ENCODE measurements at regions not wholly inside any gene's neighbourhood (a gene's known extent, or its start where the extent isn't known, plus 50 kb on each side); places are given as distances from the start of the nearest gene placed in this dataset.

GRCh38 chrX:22397566-22397965, 124.9 kb downstream of the CBLL2 start:
- no peak for TF ChIP-seq ZSCAN29 (IDR thresholded peaks at IDR 0.05)
- TF ChIP-seq RFX5 (IDR thresholded peaks at IDR 0.05; ENCODE audit: low read depth, low read length), result no peak
- TF ChIP-seq CTCF (IDR thresholded peaks at IDR 0.05 in 2 of 3, conservative IDR thresholded peaks at IDR 0.05 in 1 of 3; ENCODE audit: control insufficient read depth in 2 of 3, extremely low read depth in 1 of 3, insufficient read depth in 1 of 3, low read depth in 3 of 3, low read length in 3 of 3), result no peak
- no peak for TF ChIP-seq ZNF274 (IDR thresholded peaks at IDR 0.05; ENCODE audit: insufficient read depth, insufficient read length)
- no peak for TF ChIP-seq POLR2A (IDR thresholded peaks at IDR 0.05; ENCODE audit: low read depth, low read length)
- TF ChIP-seq BCL3 (IDR thresholded peaks at IDR 0.05; ENCODE audit: borderline replicate concordance, insufficient read depth, low read depth, low read length, poor library complexity, severe bottlenecking), result no peak
- no peak for TF ChIP-seq HCFC1 (IDR thresholded peaks at IDR 0.05; ENCODE audit: low read length)
